Panc1 (cell line): ENCODE measurements at regions not wholly inside any gene's neighbourhood (a gene's known extent, or its start where the extent isn't known, plus 50 kb on each side); places are given as distances from the start of the nearest gene placed in this dataset.

Experiments
- ATAC-seq: fragments of 200-7000 bp; cut with Tn5 transposase; 2 replicates; pipeline ENCODE4 v1.9.1; 2020; ENCODE audit warnings: mild to moderate bottlenecking, moderate library complexity
- BruUV-seq: library from RNA; stranded (reverse); fragments of 400-500 nt; replicated peaks from 2 replicates; lab custom pipeline; 2021; lab: Mats Ljungman, UMichigan
- CTCF ChIA-PET: fragments of 300-600 bp; sonication (Branson Sonifier 250); formaldehyde crosslinking; loops from one replicate; lab custom pipeline; 2022; ENCODE audit warnings: antibody characterized with exemption; lab: Charles Lee
- POLR2A ChIA-PET: fragments of 300-600 bp; sonication (Branson Sonifier 250); formaldehyde crosslinking; loops from one replicate; lab custom pipeline; 2022; ENCODE audit warnings: antibody characterized with exemption; lab: Charles Lee
- DNase-seq: peaks from one replicate; pipeline ENCODE4 v3.0.0-alpha.2; 2010; ENCODE audit warnings: low read depth, low spot score
- H3K27ac ChIP-seq: 2 replicates; pipeline ENCODE4 v1.5.1; 2011; ENCODE audit warnings: mild to moderate bottlenecking, low read length, inconsistent platforms
- H3K27me3 ChIP-seq: fragments of 200-500 bp; sonication (Bioruptor generic); 2 replicates; pipeline ENCODE4 v1.6.0; 2014; ENCODE audit warnings: low read length, inconsistent platforms; ENCODE audit not compliant: control insufficient read depth, insufficient read depth
- H3K36me3 ChIP-seq: fragments of 200-500 bp; sonication (Bioruptor generic); 2 replicates; pipeline ENCODE4 v1.5.1; 2014; ENCODE audit warnings: inconsistent platforms, mild to moderate bottlenecking, low read length, moderate library complexity; ENCODE audit not compliant: control insufficient read depth, insufficient read depth
- H3K4me1 ChIP-seq: 2 replicates; pipeline ENCODE4 v1.5.1; 2011; ENCODE audit warnings: inconsistent platforms, mild to moderate bottlenecking, low read length, moderate library complexity; ENCODE audit not compliant: control insufficient read depth, insufficient read depth
- H3K4me3 ChIP-seq, 2 experiments: 2 replicates each; pipeline ENCODE4 v1.5.1; 2011 to 2012; ENCODE audit warnings: low read depth in 2 of 2, low read length in 2 of 2, mild to moderate bottlenecking in 2 of 2, inconsistent platforms in 1 of 2, moderate library complexity in 1 of 2
- H3K9me3 ChIP-seq: fragments of 200-500 bp; sonication (Bioruptor generic); 2 replicates; pipeline ENCODE4 v1.5.1; 2014; ENCODE audit warnings: low read depth, mild to moderate bottlenecking, inconsistent platforms, low read length, moderate library complexity; ENCODE audit not compliant: control insufficient read depth, insufficient read depth
- POLR2AphosphoS5 ChIP-seq: IDR thresholded peaks from 2 replicates; pipeline ENCODE4 v1.6.1; 2012; ENCODE audit warnings: mild to moderate bottlenecking, low read depth, low read length, moderate library complexity
- SIN3A ChIP-seq: IDR thresholded peaks from 2 replicates; pipeline ENCODE4 v1.6.1; 2012; ENCODE audit warnings: low read depth, mild to moderate bottlenecking, low read length, moderate library complexity, borderline replicate concordance; ENCODE audit not compliant: insufficient read depth
- TCF7L2 ChIP-seq: IDR thresholded peaks from 2 replicates; pipeline ENCODE4 v1.6.1; 2011; ENCODE audit warnings: mild to moderate bottlenecking, low read depth, low read length, inconsistent platforms
- in situ Hi-C: cut with HindIII; loops from 2 replicates; pipeline ENCODE4 v1.10.0; 2016; ENCODE audit warnings: low sequenced_read_pairs, low pct_unique_long_range_greater_than_20kb
- intact Hi-C: fragments of 100-400 bp; cut with micrococcal nuclease; formaldehyde crosslinking; loops from one replicate; pipeline ENCODE4 v1.10.0; 2022; ENCODE audit not compliant: unreplicated experiment
- TF ChIP-seq, protein P1 (sequence below): fragments of 450-650 bp; IDR thresholded peaks from 2 replicates; pipeline ENCODE4 v1.5.1; 2017; ENCODE audit warnings: mild to moderate bottlenecking
- TF ChIP-seq, protein P2 (sequence below), 2 experiments: IDR thresholded peaks; 2 replicates each; pipeline ENCODE4 v1.6.1; 2011 to 2012; ENCODE audit warnings: low read depth in 2 of 2, control low read depth in 1 of 2, low read length in 1 of 2, mild to moderate bottlenecking in 1 of 2, moderate library complexity in 1 of 2; ENCODE audit not compliant: insufficient read depth in 1 of 2

DNA sequence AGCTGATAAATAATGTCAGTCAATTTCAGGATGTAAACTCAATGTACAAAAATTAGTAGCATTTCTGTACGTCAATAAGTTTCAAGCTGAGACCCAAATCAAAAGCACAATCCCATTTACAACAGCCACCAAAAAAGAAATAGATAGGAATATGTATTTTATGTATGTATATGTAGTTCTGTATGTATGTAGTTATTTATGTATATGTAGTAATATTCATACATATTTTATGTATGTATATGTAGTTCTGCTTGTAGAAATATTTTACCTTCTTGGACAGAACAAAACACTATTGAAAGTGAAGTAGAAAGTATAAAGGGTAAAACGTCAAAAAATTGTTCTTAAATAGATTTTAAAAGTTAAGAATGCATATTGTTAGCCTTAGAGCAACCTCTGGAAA lies 591.0 kb upstream of the SETBP1 start:
- H3K27me3 ChIP-seq: no peaks in the 10 kb centered on the region
- POLR2A ChIA-PET: no interaction called here
- H3K4me3 ChIP-seq: no peak overlapping the region
- ATAC-seq: no peak
- no peak for TF ChIP-seq POLR2AphosphoS5
- TF ChIP-seq, protein P1, sequence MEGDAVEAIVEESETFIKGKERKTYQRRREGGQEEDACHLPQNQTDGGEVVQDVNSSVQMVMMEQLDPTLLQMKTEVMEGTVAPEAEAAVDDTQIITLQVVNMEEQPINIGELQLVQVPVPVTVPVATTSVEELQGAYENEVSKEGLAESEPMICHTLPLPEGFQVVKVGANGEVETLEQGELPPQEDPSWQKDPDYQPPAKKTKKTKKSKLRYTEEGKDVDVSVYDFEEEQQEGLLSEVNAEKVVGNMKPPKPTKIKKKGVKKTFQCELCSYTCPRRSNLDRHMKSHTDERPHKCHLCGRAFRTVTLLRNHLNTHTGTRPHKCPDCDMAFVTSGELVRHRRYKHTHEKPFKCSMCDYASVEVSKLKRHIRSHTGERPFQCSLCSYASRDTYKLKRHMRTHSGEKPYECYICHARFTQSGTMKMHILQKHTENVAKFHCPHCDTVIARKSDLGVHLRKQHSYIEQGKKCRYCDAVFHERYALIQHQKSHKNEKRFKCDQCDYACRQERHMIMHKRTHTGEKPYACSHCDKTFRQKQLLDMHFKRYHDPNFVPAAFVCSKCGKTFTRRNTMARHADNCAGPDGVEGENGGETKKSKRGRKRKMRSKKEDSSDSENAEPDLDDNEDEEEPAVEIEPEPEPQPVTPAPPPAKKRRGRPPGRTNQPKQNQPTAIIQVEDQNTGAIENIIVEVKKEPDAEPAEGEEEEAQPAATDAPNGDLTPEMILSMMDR: no peak
- TF ChIP-seq, protein P2, sequence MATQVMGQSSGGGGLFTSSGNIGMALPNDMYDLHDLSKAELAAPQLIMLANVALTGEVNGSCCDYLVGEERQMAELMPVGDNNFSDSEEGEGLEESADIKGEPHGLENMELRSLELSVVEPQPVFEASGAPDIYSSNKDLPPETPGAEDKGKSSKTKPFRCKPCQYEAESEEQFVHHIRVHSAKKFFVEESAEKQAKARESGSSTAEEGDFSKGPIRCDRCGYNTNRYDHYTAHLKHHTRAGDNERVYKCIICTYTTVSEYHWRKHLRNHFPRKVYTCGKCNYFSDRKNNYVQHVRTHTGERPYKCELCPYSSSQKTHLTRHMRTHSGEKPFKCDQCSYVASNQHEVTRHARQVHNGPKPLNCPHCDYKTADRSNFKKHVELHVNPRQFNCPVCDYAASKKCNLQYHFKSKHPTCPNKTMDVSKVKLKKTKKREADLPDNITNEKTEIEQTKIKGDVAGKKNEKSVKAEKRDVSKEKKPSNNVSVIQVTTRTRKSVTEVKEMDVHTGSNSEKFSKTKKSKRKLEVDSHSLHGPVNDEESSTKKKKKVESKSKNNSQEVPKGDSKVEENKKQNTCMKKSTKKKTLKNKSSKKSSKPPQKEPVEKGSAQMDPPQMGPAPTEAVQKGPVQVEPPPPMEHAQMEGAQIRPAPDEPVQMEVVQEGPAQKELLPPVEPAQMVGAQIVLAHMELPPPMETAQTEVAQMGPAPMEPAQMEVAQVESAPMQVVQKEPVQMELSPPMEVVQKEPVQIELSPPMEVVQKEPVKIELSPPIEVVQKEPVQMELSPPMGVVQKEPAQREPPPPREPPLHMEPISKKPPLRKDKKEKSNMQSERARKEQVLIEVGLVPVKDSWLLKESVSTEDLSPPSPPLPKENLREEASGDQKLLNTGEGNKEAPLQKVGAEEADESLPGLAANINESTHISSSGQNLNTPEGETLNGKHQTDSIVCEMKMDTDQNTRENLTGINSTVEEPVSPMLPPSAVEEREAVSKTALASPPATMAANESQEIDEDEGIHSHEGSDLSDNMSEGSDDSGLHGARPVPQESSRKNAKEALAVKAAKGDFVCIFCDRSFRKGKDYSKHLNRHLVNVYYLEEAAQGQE (IDR thresholded peaks at IDR 0.05; ENCODE audit: insufficient read depth in 1 of 2, low read depth in 2 of 2, low read length in 1 of 2): no peak
- TF ChIP-seq TCF7L2: no peak
- no peak for TF ChIP-seq SIN3A
- H3K9me3 ChIP-seq: no peaks in the 10 kb centered on the region
- intact Hi-C loops: no loop called here
- H3K36me3 ChIP-seq: no peaks in the 10 kb centered on the region
- H3K4me1 ChIP-seq: no peaks in the 10 kb centered on the region
- CTCF ChIA-PET: no interaction called here
- in situ Hi-C loops: no loop called here
- no peak for DNase-seq
- H3K27ac ChIP-seq: no peak overlapping the region
- BruUV-seq: no TSS peak

- ChIA-PET CTCF (no interaction called here), POLR2A (no interaction called here)
- no peak for DNase-seq
- no peak overlapping the region for H3K4me3 ChIP-seq
- no peaks in the 10 kb centered on the region for H3K4me1 ChIP-seq
- no peak for ATAC-seq
- no peak overlapping the region for H3K27ac ChIP-seq
- no peaks in the 10 kb centered on the region for H3K9me3 ChIP-seq
- in situ Hi-C loops: no loop called here
- intact Hi-C loops: no loop called here
- H3K36me3 ChIP-seq: no peaks in the 10 kb centered on the region
- TF ChIP-seq POLR2AphosphoS5 (no peak), SIN3A (no peak), TCF7L2 (no peak)
- TF ChIP-seq, protein P2 (IDR thresholded peaks at IDR 0.05; ENCODE audit: insufficient read depth in 1 of 2, low read depth in 2 of 2, low read length in 1 of 2): no peak
- TF ChIP-seq, protein P1: no peak
- BruUV-seq: no TSS peak
- H3K27me3 ChIP-seq: no peaks in the 10 kb centered on the region
Measured at GRCh38 chr18:44090453-44090852, 590.2 kb upstream of the SETBP1 start.
